Keratinocyte (primary cell): ENCODE measurements at regions not wholly inside any gene's neighbourhood (a gene's known extent, or its start where the extent isn't known, plus 50 kb on each side); places are given as distances from the start of the nearest gene placed in this dataset.

ENCODE experiments used
- DNase-seq: peaks from one replicate; pipeline ENCODE4 v3.0.0-alpha.2; 2011; ENCODE audit warnings: low read depth, missing footprints, low spot score
- FAIRE-seq: peaks from 2 replicates; lab custom pipeline; 2011; peaks lifted over from hg19 to GRCh38; lab: Jason Lieb, UNC
- H2AFZ ChIP-seq: 2 replicates; pipeline ENCODE4 v1.6.0; 2012; ENCODE audit warnings: low read length, control low read depth, inconsistent platforms; ENCODE audit not compliant: control insufficient read depth
- H3K27ac ChIP-seq: 2 replicates; pipeline ENCODE4 v1.5.1; 2011; ENCODE audit warnings: low read length; ENCODE audit not compliant: control insufficient read depth, insufficient read depth
- H3K27me3 ChIP-seq: 3 replicates; pipeline ENCODE4 v1.6.0; 2011; ENCODE audit warnings: low read length; ENCODE audit not compliant: control insufficient read depth, insufficient read depth; ENCODE audit errors: extremely low read depth
- H3K36me3 ChIP-seq, 2 experiments: 2 replicates in 1 of 2; 3 replicates in 1 of 2; pipeline ENCODE4 v1.5.1; 2011; ENCODE audit warnings: low read length in 2 of 2, mild to moderate bottlenecking in 1 of 2; ENCODE audit not compliant: control insufficient read depth in 2 of 2, insufficient read depth in 2 of 2; ENCODE audit errors: extremely low read depth in 1 of 2
- H3K4me1 ChIP-seq: 3 replicates; pipeline ENCODE4 v1.5.1; 2011; ENCODE audit warnings: low read length; ENCODE audit not compliant: control insufficient read depth, insufficient read depth; ENCODE audit errors: extremely low read depth
- H3K4me2 ChIP-seq: 3 replicates; pipeline ENCODE4 v1.6.0; 2011; ENCODE audit warnings: low read depth, low read length; ENCODE audit not compliant: control insufficient read depth, insufficient read depth; ENCODE audit errors: extremely low read depth
- H3K4me3 ChIP-seq, 3 experiments: fragments of 200-600 bp in 1 of 3; sonication (generic) in 1 of 3; 2 replicates in 2 of 3; 3 replicates in 1 of 3; pipeline ENCODE4 v1.5.1; 2011 to 2016; ENCODE audit warnings: low read length in 3 of 3, mild to moderate bottlenecking in 3 of 3, control low read depth in 2 of 3, inconsistent platforms in 1 of 3, low read depth in 1 of 3, mixed read lengths in 1 of 3, mixed run types in 1 of 3, moderate library complexity in 1 of 3; ENCODE audit not compliant: control insufficient read depth in 2 of 3, insufficient read depth in 2 of 3; ENCODE audit errors: extremely low read depth in 1 of 3
- H3K79me2 ChIP-seq: 2 replicates; pipeline ENCODE4 v1.6.0; 2012; ENCODE audit warnings: low read length; ENCODE audit not compliant: control insufficient read depth, insufficient read depth
- H3K9ac ChIP-seq: 3 replicates; pipeline ENCODE4 v1.6.0; 2011; ENCODE audit warnings: low read length; ENCODE audit not compliant: control insufficient read depth, insufficient read depth; ENCODE audit errors: extremely low read depth
- H3K9me1 ChIP-seq: 3 replicates; pipeline ENCODE4 v1.6.0; 2011; ENCODE audit warnings: low read length; ENCODE audit not compliant: control insufficient read depth, insufficient read depth; ENCODE audit errors: extremely low read depth
- H3K9me3 ChIP-seq: 2 replicates; pipeline ENCODE4 v1.5.1; 2012; ENCODE audit warnings: low read depth, low read length; ENCODE audit not compliant: control insufficient read depth
- H4K20me1 ChIP-seq: 3 replicates; pipeline ENCODE4 v1.6.0; 2011; ENCODE audit warnings: low read length; ENCODE audit not compliant: control insufficient read depth, insufficient read depth; ENCODE audit errors: extremely low read depth
- CTCF ChIP-seq, 3 experiments: IDR thresholded peaks in 1 of 3; conservative IDR thresholded peaks in 1 of 3; optimal IDR thresholded peaks in 1 of 3; 2 replicates in 2 of 3; 3 replicates in 1 of 3; pipeline versions ENCODE3 to v1.5.1; 2011; ENCODE audit warnings: low read length in 3 of 3, mild to moderate bottlenecking in 3 of 3, moderate library complexity in 2 of 3, control low read depth in 1 of 3, inconsistent platforms in 1 of 3; ENCODE audit not compliant: insufficient read depth in 2 of 3; ENCODE audit errors: extremely low read depth in 1 of 3
- EZH2 ChIP-seq: IDR thresholded peaks from one replicate; pipeline ENCODE4 v1.6.1; 2012; ENCODE audit warnings: inconsistent platforms, mild to moderate bottlenecking, low read length, moderate library complexity
- dilution Hi-C: fragments of 300-500 bp; cut with MboI; formaldehyde crosslinking; loops from one replicate; pipeline ENCODE4 v1.7.0; 2020; ENCODE audit warnings: low sequenced_read_pairs; ENCODE audit not compliant: extremely low pct_ligation_motif_present

GRCh38 chr1:185479796-185480195, 162.8 kb upstream of the IVNS1ABP start:
- dilution Hi-C loops = no loop called here
- Histone ChIP-seq H4K20me1 (no peaks in the 10 kb centered on the region), H2AFZ (no peak overlapping the region), H3K4me3 (no peak overlapping the region), H3K9me1 (no peaks in the 10 kb centered on the region), H3K4me1 (no peaks in the 10 kb centered on the region), H3K79me2 (no peaks in the 10 kb centered on the region), H3K9me3 (no peaks in the 10 kb centered on the region), H3K36me3 (no peaks in the 10 kb centered on the region), H3K9ac (no peak overlapping the region), H3K4me2 (no peak overlapping the region), H3K27ac (no peak overlapping the region), H3K27me3 (no peaks in the 10 kb centered on the region)
- FAIRE-seq (no peak), DNase-seq (no peak)
- TF ChIP-seq EZH2 (no peak), CTCF (optimal IDR thresholded peaks at IDR 0.05 in 1 of 3, IDR thresholded peaks at IDR 0.05 in 1 of 3, conservative IDR thresholded peaks at IDR 0.05 in 1 of 3; ENCODE audit: extremely low read depth in 1 of 3, insufficient read depth in 2 of 3, low read length in 3 of 3) (no peak)

- Histone ChIP-seq H3K36me3 (no peaks in the 10 kb centered on the region), H3K4me3 (no peak overlapping the region), H4K20me1 (no peaks in the 10 kb centered on the region), H3K9me3 (no peaks in the 10 kb centered on the region), H3K4me1 (no peaks in the 10 kb centered on the region), H3K9me1 (no peaks in the 10 kb centered on the region), H3K79me2 (no peaks in the 10 kb centered on the region), H3K27ac (no peak overlapping the region), H3K27me3 (no peaks in the 10 kb centered on the region), H3K9ac (no peak overlapping the region), H2AFZ (no peak overlapping the region), H3K4me2 (no peak overlapping the region)
- dilution Hi-C loops = no loop called here
- TF ChIP-seq CTCF (optimal IDR thresholded peaks at IDR 0.05 in 1 of 3, IDR thresholded peaks at IDR 0.05 in 1 of 3, conservative IDR thresholded peaks at IDR 0.05 in 1 of 3; ENCODE audit: extremely low read depth in 1 of 3, insufficient read depth in 2 of 3, low read length in 3 of 3) = no peak
- TF ChIP-seq EZH2 = no peak
- DNase-seq = no peak
- no peak for FAIRE-seq
Observed at GRCh38 chr1:185478877-185479276, 161.8 kb upstream of the IVNS1ABP start.
